Superior temporal gyrus (tissue), 1 donor: ENCODE measurements at regions not wholly inside any gene's neighbourhood (a gene's known extent, or its start where the extent isn't known, plus 50 kb on each side); places are given as distances from the start of the nearest gene placed in this dataset.
"Not testable (repeated sequence)": the region's sequence is repeated elsewhere in the genome, so short reads cannot be mapped to it uniquely, and the experiment has no call there.

Experiments used
- DNase-seq: peaks from one replicate; pipeline ENCODE4 v3.0.0-alpha.2; 2016; ENCODE audit errors: extremely low spot score

DNA sequence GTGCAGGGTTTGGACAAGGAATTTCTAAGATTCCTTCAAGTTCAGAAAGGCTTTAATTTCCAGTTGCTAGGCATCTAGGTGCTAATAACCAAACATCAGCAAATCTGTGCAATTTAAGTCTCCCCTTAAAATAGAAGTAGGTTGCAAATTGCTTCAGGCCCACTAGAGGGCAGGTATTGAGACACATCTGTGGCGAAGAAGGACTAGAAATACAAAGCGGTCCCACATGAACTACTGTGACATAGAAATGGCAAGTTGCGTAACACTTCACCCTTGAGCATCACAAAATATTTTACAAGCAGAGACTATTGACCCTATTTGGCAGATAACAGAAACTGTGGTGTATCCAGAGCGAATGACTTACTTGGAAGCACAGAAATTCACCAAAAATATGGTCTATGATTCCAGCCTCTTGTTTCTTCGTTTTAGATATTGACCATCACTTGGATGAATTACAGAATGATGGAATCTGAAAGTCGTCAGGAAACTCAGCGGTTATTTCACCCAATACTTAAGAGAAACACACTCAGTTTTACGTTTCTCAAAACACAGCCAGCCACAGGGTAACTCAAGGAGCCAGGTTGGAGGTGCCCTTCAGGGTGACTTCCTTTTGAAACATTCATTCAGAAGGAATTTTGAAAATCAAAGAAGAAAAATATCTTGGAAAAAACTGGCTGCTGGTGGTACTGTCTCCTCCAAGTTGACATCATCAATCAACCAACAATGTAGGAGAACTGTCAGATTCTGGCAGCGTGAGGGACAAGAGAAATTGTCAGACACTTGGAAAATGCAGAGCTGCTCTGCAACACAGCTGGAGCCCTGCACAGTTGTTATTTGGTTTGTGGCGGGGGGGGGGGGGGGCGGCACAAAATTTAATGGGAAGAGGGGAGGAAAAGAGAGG, 256.3 kb upstream of the MINDY3 start:
- no peak for DNase-seq

DNA sequence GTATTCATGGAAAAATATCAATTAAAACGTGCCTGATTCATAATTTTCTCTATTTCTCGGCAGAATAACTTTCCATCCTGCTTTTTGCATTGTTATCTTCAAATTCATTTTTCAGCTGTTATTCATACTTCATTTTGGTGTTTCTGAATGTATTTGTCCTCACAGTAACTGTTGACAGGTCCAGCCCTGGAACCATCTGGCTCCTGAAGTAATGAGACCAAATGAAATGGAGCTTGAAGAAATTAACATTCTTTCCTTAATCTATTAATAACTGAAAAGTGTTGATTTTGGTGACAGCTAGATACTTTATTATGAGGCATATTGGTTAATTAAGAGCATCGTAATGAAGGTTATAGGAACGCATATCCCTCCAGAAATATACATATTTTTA, 257.0 kb upstream of the MINDY3 start:
- no peak for DNase-seq

DNA sequence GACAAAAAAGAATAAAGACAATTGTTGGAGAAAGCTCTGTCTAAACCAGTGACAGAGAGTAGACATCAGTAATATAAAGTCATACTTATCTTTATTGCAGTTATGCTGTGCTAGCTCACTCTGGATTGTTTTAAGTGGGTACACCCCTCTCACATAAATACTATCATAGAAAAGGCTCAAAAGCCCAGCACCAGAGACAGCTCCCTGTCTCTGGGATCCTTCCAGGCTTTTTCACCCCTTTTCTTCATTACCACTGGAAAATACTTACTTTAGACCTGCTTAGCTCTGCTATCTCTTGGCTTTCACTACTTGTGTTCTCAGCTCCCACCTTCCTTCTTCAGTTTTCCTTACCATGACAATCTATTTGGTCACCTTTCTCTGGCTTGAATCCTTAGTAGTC, 259.1 kb upstream of the MINDY3 start:
- no peak for DNase-seq

DNA sequence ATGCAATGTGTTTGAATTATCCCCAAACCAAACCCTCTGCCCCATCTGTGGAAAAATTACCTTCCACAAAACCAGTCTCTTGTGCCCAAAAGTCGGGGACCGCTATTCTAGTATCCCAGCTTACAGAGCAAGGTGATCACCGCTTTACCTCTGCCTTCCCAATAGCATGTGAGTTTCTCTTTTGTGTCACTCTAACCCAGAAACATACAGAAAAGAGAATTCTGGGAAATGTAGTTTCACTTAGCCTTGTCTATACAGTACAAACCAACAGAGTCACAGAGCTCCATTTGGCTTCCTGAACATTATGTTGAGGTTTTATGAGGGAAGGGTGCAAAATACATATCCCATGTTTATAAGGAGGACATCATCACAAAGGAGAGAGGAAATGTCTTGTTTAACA, 260.3 kb upstream of the MINDY3 start:
- no peak for DNase-seq

DNA sequence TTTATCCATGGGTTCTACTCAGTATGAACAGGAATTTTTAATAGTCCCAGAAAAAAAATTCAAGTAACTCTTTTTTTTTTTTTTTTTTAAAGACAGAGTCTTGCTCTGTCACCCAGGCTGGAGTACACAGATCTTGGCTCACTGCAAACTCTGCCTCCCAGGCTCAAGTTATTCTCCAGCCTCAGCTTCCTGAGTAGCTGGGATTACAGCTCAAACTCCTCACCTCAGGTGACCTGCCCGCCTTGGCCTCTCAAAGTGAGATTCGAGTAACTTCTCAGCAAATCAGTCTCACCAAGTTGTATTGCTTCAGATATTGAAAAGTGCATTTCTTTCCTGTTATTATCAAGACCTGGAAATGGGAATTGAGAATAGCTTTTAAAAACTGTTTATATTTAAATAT, 281.2 kb upstream of the MINDY3 start:
- DNase-seq: no peak

DNA sequence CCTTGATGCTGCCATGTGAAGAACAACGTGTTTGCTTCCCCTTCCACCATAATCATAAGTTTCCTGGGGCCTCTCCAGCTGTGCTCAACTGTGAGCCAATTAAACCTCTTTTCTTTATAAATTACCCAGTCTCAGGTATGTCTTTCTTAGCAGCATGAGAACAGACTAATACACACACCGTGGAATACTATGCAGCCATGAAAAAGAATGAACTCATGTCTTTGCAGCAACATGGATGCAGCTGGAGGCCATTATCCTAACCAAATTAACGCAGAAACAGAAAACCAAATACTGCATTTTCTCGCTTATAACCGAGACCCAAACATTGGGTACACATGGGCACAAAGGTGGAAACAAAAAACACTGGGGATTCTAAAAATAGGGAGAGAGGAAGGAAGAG, 286.7 kb upstream of the MINDY3 start:
- no peak for DNase-seq

DNA sequence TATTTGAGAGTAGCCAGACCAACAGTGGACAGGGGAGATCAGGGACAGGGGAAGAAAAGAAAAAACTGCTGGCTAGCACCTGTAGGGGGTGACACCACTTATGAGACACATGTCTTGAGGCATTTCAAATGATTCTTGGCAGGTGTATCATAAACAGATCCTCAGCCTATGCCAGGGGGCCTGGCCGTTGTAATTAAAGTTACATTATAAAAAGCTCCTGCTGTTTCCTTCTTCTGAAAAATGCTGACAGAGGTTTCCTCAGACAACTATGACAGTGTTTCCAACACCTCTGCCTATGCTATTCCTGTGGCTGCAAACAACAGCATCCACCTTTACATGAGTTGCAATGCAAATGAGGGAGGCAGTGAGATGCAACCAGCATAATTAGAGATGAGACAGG, 281.0 kb upstream of the PTER start:
- DNase-seq: no peak

DNA sequence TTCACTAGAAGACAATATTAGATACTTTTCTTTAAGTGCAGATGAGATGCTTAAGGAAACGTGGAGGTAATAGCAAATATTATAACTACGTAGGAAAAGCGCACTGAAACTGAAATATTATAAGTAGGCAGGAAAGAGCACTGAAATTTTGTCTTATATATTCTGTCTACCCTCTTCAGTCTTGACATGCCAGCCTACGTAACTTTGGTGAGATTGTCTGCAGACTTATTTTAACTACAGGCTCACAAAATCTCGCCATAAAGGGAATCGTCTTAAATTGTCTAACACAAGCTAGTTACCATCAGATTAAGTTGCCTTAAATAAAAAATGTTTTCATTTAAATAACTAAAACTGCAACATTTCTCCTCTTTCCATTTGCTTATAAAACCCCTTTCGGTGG, 280.1 kb upstream of the PTER start:
- no peak for DNase-seq

DNA sequence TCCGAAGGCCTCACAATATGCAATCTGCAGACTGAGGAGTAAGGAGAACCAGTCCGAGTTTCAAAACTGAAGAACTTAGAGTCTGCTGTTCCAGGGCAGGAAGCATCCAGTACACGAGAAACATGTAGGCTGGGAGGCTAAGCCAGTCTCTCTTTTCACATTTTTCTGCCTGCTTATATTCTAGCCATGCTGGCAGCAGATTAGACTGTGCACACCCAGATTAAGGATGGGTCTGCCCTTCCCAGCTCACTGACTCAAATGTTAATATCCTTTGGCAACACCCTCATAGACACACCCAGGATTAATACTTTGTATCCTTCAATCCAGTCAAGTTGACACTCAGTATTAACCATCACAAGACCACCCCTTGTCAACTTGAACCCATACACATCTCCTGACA, 271.7 kb upstream of the PTER start:
- not testable (repeated sequence) for DNase-seq

DNA sequence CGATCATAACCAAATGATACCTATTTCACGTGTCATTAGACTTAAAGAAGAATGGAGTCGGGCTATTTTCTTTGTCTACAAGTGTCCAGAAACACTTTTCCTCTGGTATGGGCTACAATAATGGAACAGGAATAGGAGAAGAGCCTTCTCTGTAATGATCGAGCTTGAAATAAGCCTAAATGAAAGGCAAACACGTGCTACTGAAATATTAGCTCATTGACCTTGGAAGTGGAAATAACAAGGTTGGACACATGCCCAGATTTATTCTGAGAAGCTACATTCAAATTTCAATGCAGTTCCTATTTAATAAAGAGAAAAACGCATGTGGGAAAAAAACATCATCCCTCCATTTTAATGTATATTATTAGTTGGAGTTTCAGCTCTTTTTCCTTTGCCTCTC, 254.7 kb upstream of the PTER start:
- no peak for DNase-seq

DNA sequence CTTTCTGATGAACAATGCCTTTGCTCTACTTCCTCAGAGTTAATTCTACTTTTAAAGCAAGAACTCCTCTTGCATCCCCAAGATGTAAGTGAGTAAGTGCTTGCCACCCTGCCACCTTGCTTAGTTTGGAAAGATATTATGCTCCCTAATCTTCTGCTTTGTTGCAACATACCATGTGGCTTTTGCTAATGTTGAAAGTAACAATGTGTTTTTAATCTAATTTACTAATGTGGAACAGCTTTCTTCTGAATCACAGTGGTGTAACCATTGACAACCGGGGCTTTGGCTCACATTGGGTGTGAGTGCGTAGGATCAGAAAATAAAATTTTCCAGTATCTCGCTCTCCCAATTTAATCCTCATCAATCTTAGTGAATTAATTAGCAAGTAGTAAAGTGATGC, 254.1 kb upstream of the PTER start:
- peak; percentile 20 for DNase-seq

DNA sequence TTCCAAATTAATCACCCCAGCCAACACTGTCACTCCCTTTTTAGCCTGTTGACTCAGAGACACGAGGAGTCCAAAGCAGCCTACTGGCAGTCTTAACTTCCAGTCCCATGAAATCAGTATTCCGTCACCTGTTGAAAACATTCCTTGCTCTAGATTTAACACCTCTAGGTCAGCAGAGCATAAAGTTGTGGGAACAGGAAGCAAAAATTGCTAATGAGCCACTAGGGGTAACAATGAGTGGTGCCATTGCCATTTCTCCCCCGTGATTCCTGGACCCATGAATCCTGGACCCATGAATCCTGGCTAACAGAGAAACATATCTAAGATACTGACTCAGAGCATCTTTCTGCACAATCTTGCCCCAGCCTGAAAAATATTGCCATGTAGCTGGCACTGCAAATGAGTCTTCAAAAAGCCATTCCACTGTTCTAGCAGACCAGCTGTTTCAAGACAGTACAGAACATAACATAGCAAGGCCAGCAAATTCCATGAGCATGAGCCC, 252.7 kb upstream of the PTER start:
- DNase-seq: no peak

DNA sequence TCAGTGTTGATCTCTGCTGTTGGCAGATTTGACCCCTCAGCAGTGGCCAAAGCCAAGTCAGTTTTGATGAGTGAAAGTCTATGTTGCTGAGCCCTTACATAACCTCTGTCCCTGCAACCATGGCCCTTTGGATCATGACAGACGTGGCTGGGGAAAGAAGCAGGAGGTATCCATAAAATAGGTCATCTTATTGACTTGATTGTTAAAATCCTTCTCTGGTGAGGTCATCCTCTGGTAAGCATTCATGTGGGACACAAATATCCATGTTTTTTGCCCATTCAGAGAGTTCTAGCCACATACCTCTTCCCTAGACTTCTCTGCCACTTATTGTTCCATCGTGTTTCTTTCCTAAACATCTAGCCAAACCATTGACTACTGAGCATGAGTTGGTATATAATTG, 251.9 kb upstream of the PTER start:
- no peak for DNase-seq

DNA sequence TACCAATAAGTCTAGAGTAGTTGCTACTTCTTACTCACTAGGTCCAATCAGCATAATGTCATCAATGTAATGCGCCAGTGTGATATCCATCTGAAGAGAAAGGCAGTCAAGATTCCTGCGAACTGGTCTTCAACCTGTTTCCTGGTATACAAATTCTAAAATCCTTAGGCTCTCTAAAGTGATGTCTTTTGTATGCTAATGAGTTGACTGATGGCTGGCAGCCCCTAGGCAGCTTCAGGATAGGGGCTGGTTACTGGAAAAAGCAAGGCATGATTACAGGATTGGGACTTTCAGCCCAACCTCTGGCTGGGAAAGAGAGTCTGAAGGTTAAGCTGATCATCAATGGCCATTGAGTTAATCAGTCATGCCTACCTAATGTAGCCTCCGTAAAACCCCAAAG, 250.2 kb upstream of the PTER start:
- no peak for DNase-seq

DNA sequence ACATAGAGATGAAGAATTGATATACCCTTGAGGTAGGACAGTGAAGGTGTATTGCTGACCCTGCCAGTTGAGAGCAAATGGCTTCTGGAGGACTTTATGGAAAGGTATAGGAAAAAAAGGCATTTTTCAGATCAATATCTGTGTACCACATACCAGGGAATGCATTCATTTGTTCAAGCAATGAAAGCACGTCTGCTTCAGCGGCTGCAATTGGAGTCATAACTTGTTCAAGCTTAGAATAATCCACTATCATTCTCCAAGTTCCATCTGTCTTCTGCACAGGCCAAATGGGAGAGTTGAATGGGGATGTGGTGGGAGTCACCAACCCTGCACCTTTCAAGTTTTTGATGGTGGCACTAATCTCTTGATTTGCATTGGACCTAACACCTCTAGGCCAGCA, 249.6 kb upstream of the PTER start:
- DNase-seq: no peak

DNA sequence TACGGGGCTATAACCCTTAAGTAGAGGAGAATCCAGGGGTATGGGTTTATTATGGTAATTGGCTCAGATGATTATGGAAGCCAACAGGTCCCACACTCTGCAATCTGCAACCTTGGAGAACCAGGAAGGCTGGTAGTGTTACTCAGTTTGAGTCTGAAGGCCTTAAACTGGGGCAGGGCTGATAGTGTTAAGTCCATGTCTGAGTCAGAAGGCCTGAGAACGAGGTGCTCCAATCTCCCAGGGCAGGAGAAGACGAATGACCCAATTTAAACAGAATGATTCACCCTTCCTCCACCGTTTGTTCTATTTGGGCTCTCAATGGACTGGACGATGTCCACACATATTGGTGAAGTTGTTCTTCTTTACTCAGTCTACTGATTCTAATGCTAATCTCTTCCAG, 244.5 kb upstream of the PTER start:
- no peak for DNase-seq

DNA sequence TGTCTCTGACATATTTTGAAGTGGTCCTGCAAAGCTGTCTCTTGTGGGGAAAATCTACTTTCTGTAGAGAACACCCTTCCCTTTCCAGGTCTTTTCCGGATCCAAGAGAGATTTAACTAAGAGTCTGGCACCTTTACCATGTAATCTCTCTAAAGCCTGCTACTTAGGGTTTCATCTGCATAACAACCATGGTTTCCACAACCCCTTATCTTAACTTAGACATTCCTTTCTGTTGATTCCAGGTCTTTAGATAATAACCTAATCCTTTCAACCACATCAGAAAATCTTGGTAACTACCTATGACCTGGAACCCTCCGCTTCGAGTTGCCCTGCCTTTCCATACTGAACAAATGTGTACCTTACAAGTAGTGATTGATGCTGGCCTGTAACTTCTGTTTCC, 243.6 kb upstream of the PTER start:
- DNase-seq: no peak

DNA sequence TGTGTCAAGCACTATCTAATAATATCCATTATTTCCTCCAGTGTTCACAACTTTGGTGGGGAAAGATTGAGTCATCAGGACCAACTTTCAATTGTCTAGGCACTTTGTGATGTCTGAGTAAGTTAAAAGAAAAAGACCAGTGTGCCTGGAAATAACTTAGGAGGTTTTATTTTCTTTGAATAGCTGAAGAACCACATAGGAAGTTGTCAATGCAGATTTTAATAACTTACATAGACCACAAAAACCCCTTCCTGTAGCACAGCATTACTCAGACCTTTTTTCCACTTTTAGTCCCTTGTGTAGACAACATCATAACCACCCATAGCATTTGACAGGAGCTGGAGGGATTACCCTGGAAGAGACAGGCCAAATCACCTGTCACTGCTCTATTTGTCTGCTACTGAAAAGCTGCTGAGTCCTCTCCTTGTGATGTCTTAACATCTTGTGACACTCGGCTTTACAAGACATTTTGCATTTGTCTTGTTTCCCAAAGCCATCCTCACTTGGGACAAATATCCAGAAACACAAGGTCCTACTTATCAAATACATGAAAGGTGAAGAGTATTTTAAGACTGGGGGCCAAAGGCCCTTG, 241.5 kb upstream of the PTER start:
- DNase-seq: no peak

DNA sequence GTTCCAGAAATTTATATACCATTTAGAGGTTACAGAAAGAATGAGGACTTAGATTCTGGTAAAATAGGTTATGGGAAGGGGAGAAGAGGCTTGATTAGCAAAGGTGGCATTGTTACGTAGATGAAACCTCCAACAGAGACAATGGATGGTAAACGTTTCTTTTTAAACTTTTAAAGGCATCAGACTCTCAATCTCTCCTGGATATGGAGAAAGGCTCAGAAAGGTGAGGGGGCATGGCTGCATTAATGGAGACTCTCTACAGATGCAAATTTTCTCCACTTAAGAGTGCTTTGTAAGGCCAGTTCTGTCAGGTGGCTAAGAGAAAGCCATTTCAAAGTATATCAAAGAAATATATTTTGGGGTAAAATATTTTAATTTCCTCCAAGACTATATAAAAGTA, 240.9 kb upstream of the PTER start:
- DNase-seq: no peak

DNA sequence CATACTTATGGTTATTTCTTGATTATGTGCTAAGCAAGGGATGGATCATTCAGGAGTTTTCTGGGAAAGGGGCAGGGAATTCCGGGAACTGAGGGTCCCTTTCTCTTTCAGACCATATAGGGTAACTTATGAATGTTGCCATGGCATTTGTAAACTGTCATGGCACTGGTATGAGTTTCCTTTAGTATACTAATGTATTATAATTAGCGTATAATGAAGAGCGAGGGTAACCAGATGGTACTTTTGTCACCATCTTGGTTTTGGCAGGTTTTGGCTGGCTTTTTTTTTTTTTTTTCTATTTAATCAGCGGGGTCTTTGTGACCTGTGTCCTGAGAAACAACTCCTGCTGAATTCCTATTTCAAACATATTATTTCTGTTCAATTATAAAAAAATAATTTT, 237.6 kb upstream of the PTER start:
- DNase-seq: no peak

DNA sequence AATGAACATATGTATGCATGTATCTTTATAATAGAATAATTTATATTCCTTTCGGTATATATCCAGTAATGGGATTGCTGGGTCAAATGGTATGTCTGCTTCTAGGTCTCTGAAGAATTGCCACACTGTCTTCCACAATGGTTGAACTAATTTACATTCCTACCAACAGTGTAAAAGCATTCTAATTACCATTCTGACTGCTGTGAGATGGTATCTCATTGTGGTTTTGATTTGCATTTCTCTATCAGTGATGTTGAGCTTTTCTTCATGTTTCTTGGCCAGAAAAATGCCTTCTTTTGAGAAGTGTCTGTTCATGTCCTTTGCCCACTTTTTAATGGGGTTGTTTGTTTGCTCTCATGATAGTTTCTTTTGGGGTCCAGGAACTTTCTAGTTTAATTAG, 213.2 kb upstream of the PTER start:
- not testable (repeated sequence) for DNase-seq

DNA sequence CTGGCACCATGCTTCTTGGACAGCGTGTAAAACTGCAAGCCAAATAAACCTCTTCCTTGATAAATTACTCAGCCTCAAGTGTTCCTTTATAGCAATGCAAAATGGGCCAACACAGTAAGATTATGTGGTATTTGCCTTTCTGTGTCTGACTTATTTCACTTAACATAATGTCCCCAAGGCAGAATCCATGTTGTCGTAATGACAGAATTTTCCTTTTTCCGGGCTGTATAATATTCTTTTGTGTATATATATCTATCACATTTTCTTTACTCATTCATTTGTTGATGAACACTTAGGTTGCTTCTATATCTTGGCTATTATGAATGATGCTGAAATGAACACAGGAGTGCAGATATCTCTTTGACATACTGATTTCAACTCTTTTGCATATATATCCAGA, 209.1 kb upstream of the PTER start:
- no peak for DNase-seq

DNA sequence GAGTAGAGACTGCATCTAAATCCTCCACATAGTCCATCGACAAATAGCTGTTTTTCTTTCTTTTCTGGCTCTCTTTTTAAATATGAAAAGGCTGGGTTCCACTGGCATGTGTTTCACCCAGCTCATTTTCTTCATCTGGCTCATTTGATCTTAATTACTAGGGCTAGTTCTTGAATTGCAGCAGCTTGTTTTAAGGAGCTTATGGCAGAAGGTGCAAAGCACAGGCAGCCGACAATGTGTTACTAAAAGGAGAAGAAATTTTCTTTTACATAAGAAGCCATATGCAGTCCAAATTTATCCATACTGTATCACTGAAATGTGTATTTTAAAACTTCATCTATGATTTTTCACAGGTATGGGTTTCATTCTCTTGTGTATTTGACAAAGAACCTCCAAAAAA, 205.6 kb upstream of the PTER start:
- peak; percentile 49 for DNase-seq
